Activated naive CD8-positive, alpha-beta T cell treated with anti-CD3 and anti-CD28 coated beads, Interleukin-2, amount 50 U/mL, for 24 hours (primary cell): ENCODE measurements at regions not wholly inside any gene's neighbourhood (a gene's known extent, or its start where the extent isn't known, plus 50 kb on each side); places are given as distances from the start of the nearest gene placed in this dataset.

Experiments
- ATAC-seq: fragments of 150-1000 bp; cut with Tn5 transposase; one replicate; pipeline ENCODE4 v1.10.0; 2021
- DNase-seq: peaks from one replicate; pipeline ENCODE4 v3.0.0; 2021
- H3K27ac Mint-ChIP-seq: one replicate; pipeline ENCODE4 v1.8.0; 2021; ENCODE audit warnings: mild to moderate bottlenecking, mixed read lengths
- H3K27me3 Mint-ChIP-seq: one replicate; pipeline ENCODE4 v1.8.0; 2021; ENCODE audit warnings: mixed read lengths
- H3K36me3 Mint-ChIP-seq: one replicate; pipeline ENCODE4 v1.8.0; 2021; ENCODE audit warnings: low read depth, mixed read lengths
- H3K4me1 Mint-ChIP-seq: one replicate; pipeline ENCODE4 v1.8.0; 2021; ENCODE audit warnings: mixed read lengths
- H3K4me3 Mint-ChIP-seq: one replicate; pipeline ENCODE4 v1.8.0; 2021; ENCODE audit warnings: mild to moderate bottlenecking, moderate library complexity, mixed read lengths
- H3K9me3 Mint-ChIP-seq: one replicate; pipeline ENCODE4 v1.8.0; 2021; ENCODE audit warnings: mixed read lengths

DNA sequence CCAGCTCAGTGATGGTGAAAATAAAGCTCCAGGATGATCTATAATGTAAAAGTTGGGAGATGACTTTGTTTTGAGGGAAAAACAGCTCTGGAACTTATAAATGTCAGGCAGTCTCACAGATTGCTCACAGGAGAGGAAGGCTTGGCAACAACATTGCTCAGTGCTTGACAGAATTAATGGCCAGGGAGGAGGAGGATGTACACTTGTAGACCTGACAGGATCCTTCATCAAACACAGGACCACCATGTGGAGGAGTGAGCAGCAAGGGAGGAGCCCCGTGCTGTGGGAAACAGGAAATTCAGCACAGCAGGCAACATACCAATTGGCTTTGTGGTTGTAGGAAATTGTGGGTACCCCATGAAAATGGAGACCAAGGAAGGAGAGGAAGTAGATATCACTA lies 291.8 kb upstream of the CAMK1G start:
- DNase-seq, result no peak
- no peak for ATAC-seq
- Mint-ChIP-seq H3K9me3 (no peaks in the 10 kb centered on the region), H3K27ac (no peak overlapping the region), H3K4me3 (no peak overlapping the region), H3K36me3 (no peaks in the 10 kb centered on the region), H3K4me1 (no peaks in the 10 kb centered on the region), H3K27me3 (peaks cover 7% of the 10 kb centered on the region)

DNA sequence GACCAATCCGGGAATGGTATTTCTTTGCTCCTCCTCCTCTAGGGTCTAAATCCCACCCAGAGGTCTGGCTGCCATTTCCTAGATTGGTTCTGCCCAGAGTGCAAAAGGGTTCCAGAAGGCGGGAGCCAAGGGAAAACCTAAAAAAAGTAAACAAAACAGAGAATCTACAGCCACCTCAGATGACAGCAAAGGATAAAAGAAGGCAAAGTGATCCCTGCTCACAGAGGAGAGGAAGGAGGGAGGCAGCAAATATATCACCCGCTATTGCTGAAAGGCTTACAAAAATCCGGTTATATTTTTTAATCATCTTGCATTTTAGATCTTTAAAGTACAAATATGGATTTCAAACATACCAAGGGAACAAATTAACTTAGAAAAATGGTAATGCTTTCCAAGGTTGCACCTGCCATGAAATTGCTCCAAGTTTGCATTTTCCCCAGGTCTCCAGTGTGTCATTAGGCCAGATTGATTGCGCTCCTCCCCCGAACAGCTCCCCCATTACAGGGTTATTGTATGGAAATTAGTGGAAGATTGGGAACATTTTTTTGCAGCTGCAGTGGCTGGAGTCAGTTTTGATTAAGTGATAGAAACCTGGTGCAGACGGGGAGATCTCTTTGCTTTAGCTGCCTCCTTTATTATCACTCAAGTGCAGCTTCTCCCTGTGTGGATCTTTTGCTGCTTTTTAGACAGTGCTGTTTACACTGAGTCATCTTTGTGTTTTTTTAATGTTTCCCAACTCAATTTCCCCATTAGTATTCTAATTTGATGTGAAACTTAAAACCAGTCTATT lies 280.5 kb upstream of the CAMK1G start:
- H3K27me3 Mint-ChIP-seq, result peaks cover 5% of the 10 kb centered on the region
- no peak overlapping the region for H3K27ac Mint-ChIP-seq
- no peaks in the 10 kb centered on the region for H3K9me3 Mint-ChIP-seq
- no peaks in the 10 kb centered on the region for H3K36me3 Mint-ChIP-seq
- H3K4me1 Mint-ChIP-seq, result no peaks in the 10 kb centered on the region
- no peak overlapping the region for H3K4me3 Mint-ChIP-seq
- DNase-seq (no peak), ATAC-seq (no peak)

DNA sequence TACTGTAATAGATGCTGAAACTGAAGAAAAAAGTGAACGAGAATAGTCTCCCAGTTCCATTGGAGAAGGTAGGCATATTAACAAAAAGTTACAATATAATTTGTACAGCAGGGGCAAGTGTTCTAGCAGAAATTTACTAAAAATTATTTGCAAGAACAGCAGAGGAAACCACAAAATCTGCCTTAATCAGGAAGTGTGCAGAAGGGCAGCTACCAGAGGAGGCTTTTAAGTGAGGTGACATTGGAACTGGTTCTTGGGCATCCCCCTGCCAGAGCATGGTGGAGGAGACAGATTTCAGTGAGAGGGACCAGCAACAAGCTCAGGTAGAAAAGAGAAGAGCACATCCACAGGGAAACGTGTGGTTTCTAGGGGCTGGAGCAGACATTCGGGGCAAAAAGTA lies 279.3 kb upstream of the CAMK1G start:
- H3K9me3 Mint-ChIP-seq, result no peaks in the 10 kb centered on the region
- no peak overlapping the region for H3K4me3 Mint-ChIP-seq

DNA sequence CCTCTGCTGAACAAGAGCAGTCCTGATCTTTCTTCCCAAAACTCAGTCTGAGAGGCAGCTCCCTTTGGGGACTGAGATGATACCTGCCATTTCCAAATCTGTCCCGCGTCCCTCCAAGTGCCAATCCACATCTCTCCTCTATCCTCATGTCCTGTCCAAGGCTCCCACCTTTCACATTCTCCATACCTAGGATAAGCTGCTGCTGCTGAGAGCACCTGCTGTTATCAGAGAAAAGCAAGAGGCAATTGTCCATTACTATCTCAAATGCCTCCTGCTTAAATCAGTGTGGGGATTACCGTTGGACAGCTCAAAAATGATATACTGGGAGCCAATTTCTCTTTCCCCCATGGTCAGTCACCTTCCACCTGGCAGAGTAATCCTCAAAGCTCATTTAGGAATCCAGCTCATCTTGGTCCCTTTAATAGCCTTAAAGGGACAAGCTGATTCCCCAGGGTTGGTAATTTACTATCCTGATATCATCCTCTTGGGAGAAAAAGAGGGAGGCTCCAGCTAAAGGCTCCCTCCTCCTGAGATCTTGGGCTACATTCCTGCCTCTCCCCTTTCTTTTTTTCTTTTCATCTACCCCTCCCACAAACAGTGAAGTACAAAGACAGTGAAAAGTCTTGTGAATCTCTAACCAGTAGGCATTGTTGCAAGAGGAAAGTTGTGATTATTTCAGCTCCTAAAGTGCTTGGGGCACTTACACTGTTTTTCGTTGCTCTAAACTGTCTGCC lies 278.1 kb upstream of the CAMK1G start:
- H3K36me3 Mint-ChIP-seq, result no peaks in the 10 kb centered on the region
- no peaks in the 10 kb centered on the region for H3K9me3 Mint-ChIP-seq
- H3K27me3 Mint-ChIP-seq, result peaks cover 5% of the 10 kb centered on the region
- no peaks in the 10 kb centered on the region for H3K4me1 Mint-ChIP-seq
- ATAC-seq (no peak), DNase-seq (no peak)
- no peak overlapping the region for H3K4me3 Mint-ChIP-seq
- H3K27ac Mint-ChIP-seq, result no peak overlapping the region

More for the DNA sequence above, 279.3 kb upstream of the CAMK1G start:
- Mint-ChIP-seq H3K27me3 (peaks cover 5% of the 10 kb centered on the region), H3K36me3 (no peaks in the 10 kb centered on the region), H3K4me1 (no peaks in the 10 kb centered on the region), H3K27ac (no peak overlapping the region)
- DNase-seq (no peak), ATAC-seq (no peak)

DNA sequence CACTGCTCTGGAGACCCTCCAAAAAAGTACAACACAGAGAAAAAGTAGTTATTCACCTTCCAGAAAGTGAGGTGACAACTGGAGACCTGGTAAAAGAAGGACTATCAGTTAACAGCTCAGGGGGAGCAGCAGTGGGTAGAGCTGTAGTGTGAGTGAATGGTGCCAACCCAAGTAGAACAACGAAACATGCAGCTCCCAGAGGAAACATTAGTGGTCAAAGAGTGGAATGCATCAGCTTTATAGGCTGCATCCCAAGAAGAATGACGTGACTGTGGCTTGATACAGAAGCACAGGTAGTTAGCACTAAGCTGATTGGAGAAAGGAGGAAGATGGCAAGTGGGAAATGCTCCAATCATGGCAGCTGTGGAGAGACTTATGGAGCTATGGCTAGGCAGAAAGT lies 275.7 kb upstream of the CAMK1G start:
- Mint-ChIP-seq H3K9me3 (no peaks in the 10 kb centered on the region), H3K27ac (no peak overlapping the region), H3K36me3 (no peaks in the 10 kb centered on the region), H3K4me1 (no peaks in the 10 kb centered on the region), H3K4me3 (no peak overlapping the region), H3K27me3 (peaks cover 5% of the 10 kb centered on the region)
- no peak for DNase-seq
- no peak for ATAC-seq

DNA sequence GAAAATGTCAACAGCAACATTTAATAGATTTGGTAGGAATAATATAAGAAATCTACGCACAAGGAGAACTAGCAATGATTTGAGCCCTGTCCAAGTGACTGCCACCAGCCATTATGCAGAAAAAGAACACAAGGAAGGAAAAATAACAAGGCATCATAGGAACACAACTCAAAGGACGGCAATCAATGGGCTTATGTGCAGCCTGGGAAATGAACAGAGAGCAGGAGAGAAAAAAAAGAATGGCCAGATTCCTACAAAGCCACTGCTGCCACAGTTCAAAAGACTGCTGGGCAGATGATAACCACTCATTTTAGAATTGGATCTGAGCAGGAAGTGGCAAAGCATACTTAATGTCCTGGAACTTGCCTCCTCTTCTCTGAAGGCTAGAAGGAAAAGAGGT lies 274.3 kb upstream of the CAMK1G start:
- DNase-seq (no peak), ATAC-seq (no peak)
- Mint-ChIP-seq H3K36me3 (no peaks in the 10 kb centered on the region), H3K4me3 (no peak overlapping the region), H3K27me3 (peaks cover 2% of the 10 kb centered on the region), H3K9me3 (no peaks in the 10 kb centered on the region), H3K4me1 (no peaks in the 10 kb centered on the region), H3K27ac (no peak overlapping the region)

DNA sequence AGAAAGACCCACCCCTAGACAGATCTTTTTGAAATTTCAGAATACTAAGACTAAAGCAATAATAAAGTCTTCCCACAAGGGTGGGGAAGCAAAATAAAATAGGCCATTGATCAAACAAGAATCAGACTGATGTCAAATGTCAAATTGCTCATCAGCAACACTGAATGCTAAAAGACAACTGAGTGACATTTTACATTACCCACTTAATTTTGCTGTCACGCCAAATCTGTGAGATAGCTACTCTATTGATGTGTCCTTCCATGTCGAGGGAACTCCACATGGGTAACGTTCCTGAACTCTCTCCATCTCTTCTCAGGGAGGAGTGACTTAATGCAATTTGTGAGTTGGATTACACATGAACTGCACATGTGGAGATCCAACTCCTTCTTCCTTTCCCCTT lies 271.7 kb upstream of the CAMK1G start:
- Mint-ChIP-seq H3K27ac (no peak overlapping the region), H3K36me3 (no peaks in the 10 kb centered on the region), H3K4me1 (no peaks in the 10 kb centered on the region), H3K27me3 (no peaks in the 10 kb centered on the region), H3K4me3 (no peak overlapping the region), H3K9me3 (no peaks in the 10 kb centered on the region)
- DNase-seq (no peak), ATAC-seq (no peak)

DNA sequence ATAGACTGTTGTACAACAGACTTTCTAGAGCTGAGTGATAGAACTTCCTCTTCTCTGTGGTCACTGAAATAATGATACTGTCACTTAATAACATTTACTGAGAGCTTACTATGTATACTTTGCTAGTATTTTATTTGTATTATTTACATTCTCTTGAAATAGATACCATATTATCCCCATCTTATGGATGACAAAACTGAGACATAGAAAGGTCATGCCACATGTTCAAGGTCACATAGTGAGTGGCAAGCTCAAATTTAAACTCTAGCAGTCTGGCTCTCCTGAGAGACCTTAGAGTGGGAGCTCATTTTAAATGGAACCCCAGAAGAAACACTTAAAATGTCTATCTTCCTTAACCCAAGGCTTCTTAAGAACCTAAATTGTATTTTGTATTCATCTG lies 266.6 kb upstream of the CAMK1G start:
- no peak for ATAC-seq
- Mint-ChIP-seq H3K9me3 (peaks cover 4% of the 10 kb centered on the region), H3K27me3 (no peaks in the 10 kb centered on the region), H3K27ac (no peak overlapping the region), H3K36me3 (no peaks in the 10 kb centered on the region), H3K4me3 (no peak overlapping the region), H3K4me1 (no peaks in the 10 kb centered on the region)
- no peak for DNase-seq

DNA sequence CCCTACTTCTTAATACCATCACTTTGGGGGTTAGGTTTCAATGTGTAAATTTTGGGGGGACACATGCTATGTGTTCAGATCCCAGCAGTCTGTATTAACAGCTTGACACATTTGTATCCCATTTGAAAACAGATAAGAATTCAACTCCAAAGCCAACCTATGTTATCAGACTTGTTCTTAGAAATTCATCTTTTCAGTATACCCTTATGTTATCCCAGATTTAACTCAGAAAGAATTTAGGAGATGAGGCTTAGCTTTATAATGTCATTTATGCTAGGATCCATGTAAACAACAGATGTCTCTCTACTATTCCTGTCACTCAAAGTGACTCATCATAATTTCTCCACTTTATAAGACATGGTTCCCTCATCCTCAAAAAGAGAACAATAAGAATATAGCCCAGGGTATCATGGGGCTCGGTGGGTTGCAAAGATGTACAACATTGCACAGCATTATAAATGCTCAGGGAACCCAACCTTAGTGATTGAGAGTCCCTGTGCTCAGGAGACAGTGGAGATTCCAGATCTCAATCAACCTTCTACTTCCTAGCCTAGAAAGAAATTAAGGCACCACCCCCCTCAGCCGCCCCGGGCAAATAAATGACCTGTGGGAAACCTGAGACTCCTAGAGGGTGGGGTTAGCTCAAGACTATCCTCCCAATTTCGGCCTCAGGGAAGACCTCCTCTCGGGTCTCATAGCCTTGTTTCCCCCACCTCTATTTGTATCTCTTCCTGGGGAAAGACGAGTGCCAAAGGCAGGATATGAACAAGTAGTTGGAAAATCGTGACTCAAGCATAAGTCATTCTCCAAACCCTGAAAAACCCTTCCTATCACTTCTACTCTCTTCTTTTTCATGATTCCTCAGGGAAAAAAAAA lies 265.1 kb upstream of the CAMK1G start:
- Mint-ChIP-seq H3K27me3 (no peaks in the 10 kb centered on the region), H3K27ac (no peak overlapping the region), H3K36me3 (no peaks in the 10 kb centered on the region), H3K9me3 (peaks cover 4% of the 10 kb centered on the region), H3K4me3 (no peak overlapping the region), H3K4me1 (no peaks in the 10 kb centered on the region)
- ATAC-seq, result no peak
- no peak for DNase-seq

DNA sequence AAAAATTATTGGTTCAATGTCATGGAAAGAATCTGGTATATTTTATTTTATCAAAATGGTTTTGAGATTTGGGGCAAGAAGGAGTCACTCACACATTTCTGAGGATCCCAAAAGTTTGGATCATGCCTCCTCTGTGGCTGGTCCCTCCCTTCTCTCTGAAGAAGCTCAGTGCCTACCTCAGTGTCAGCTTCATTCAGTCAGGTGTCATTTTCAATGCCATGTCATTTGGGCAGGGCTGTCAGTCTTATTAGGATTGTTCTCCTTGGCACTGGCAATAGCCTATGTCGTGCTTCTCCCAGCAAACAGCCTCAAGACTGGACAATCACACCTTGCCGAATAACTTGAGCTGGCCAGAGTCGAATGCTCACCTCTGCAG lies 264.5 kb upstream of the CAMK1G start:
- Mint-ChIP-seq H3K36me3 (no peaks in the 10 kb centered on the region), H3K4me1 (no peaks in the 10 kb centered on the region), H3K27ac (no peak overlapping the region), H3K4me3 (no peak overlapping the region), H3K27me3 (no peaks in the 10 kb centered on the region), H3K9me3 (peaks cover 4% of the 10 kb centered on the region)
- ATAC-seq (no peak), DNase-seq (no peak)

DNA sequence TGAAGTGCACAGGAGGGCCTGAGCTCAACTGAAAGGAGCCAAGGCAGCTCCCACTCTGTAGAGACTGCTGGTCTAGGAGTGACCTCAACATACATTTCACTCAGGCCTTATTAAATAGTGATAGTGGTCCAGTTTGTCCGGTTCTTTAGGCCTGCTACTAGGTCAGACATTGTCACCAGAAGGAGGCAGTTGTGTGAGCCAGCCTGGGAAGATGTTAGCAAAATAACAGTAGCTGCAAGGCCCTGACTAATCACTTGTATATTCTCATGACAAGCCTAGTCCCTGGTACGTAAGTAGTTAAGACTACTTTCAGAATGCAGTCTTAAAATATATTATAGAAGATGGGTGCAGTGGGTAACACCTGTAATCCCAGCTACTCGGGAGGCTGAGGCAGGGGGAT lies 264.0 kb upstream of the CAMK1G start:
- H3K27me3 Mint-ChIP-seq, result no peaks in the 10 kb centered on the region
- no peaks in the 10 kb centered on the region for H3K36me3 Mint-ChIP-seq
- no peak overlapping the region for H3K27ac Mint-ChIP-seq
- no peak overlapping the region for H3K4me3 Mint-ChIP-seq
- H3K4me1 Mint-ChIP-seq, result no peaks in the 10 kb centered on the region
- peaks cover 4% of the 10 kb centered on the region for H3K9me3 Mint-ChIP-seq
- ATAC-seq (no peak), DNase-seq (no peak)

DNA sequence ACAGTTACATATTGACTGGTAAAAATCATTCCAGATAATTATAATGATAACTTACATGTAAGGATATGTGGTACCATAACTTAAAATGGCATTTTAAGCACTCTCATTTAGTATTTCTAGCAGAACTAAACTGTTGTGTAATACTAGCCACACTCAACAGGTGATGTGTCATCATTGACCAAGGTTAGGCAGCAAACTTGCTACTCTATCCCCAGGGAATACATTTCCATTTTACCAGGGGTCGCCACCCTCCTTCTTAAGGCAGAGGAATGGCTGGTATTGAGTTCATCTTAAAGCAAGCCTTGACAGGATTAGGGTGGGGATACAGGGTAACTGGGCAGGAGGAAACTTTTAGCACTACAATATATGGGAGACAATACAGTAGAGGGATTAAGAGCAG lies 259.8 kb upstream of the CAMK1G start:
- Mint-ChIP-seq H3K27ac (no peak overlapping the region), H3K4me1 (no peaks in the 10 kb centered on the region), H3K36me3 (no peaks in the 10 kb centered on the region), H3K9me3 (peaks cover 4% of the 10 kb centered on the region), H3K4me3 (no peak overlapping the region), H3K27me3 (no peaks in the 10 kb centered on the region)
- DNase-seq (no peak), ATAC-seq (no peak)

DNA sequence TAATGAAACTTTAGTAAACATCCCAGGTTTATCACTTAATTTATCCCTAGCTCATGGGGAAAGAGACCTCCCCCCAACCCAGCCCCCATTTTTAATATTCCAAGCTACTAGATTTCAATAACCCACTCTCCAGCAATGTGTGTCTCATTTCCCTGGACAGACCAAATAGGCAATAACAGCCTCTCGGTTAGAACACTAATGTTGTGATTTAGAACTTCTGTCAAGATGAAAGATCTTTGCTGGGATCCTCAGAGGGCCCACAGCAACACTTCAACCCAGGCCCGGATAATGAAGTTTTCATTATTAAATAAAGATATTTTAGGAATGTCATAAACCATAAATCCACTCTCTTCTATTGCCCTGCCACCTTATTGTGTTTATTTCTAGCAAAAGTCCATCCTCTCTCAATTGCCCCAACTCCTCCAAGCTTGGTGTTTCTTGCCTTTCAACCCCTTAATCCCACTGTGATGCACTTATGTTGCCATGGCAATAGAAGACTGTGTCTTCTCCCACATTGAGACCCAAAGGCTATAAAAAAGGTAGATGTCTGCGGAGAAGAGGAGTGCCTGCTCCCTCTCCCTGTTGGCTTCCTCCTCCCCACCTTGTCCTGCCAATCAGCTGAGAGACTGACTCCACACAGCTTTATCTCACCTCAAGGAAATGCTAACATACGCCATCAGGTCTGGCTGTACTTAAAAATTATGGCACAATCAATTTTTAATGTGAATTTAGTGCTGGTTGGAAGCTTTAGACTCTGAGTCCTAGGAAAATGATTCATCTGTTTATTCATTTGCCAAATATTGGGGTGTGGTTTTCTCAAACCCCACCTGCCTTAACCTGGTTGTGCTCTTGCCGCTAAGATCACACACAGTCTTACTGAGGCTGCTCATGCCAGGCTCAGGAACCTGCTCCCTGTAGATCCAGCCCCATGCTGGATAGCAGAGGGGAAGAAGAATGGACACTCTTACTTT lies 258.3 kb upstream of the CAMK1G start:
- H3K27ac Mint-ChIP-seq, result no peak overlapping the region
- DNase-seq (no peak), ATAC-seq (no peak)
- H3K4me1 Mint-ChIP-seq, result no peaks in the 10 kb centered on the region
- H3K9me3 Mint-ChIP-seq, result peaks cover 4% of the 10 kb centered on the region
- H3K4me3 Mint-ChIP-seq, result no peak overlapping the region
- H3K27me3 Mint-ChIP-seq, result no peaks in the 10 kb centered on the region
- H3K36me3 Mint-ChIP-seq, result no peaks in the 10 kb centered on the region

DNA sequence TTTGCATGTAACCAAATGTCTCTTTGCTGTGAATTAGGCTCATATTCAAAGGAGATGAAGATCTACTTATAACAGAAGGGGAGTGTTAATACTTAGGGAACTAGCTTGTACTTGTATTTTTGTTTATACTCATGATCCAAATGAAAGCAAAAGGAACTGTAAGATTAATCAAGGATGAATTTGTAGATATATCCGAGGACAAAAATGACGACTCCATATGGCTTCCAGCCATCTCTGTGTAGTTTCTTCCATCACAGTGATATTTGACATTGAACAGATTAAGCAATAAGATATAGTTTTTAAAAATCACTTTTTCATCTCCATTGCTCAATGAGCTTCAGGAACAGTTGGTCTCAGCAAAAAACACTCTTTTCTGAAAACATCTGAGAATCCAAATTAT lies 257.4 kb upstream of the CAMK1G start:
- ATAC-seq (no peak), DNase-seq (no peak)
- no peak overlapping the region for H3K27ac Mint-ChIP-seq
- H3K36me3 Mint-ChIP-seq, result no peaks in the 10 kb centered on the region
- H3K27me3 Mint-ChIP-seq, result no peaks in the 10 kb centered on the region
- peaks cover 4% of the 10 kb centered on the region for H3K9me3 Mint-ChIP-seq
- H3K4me3 Mint-ChIP-seq, result no peak overlapping the region
- no peaks in the 10 kb centered on the region for H3K4me1 Mint-ChIP-seq
